GM18867 (cell line): ENCODE measurements at regions not wholly inside any gene's neighbourhood (a gene's known extent, or its start where the extent isn't known, plus 50 kb on each side); places are given as distances from the start of the nearest gene placed in this dataset.
A peak's percentile ranks its signal among the peaks of the same experiment; 100 is the strongest.

Experiments
- ATAC-seq: cut with Tn5 transposase; IDR thresholded peaks from one replicate; pipeline ENCODE4 v1.9.1; 2021; ENCODE audit warnings: mild to moderate bottlenecking, moderate library complexity; ENCODE audit not compliant: unreplicated experiment

- no peak for ATAC-seq
Observed at GRCh38 chr5:158413122-158413680, 554.3 kb upstream of the CLINT1 start.

GRCh38 chr5:158410976-158411375 lies 552.0 kb upstream of the CLINT1 start:
- no peak for ATAC-seq

- ATAC-seq = peak; percentile 70
Observed at GRCh38 chr5:158409507-158409906, 550.6 kb upstream of the CLINT1 start.

GRCh38 chr5:158407824-158408195 lies 548.9 kb upstream of the CLINT1 start:
- ATAC-seq = no peak

GRCh38 chr5:158406884-158407823 lies 548.2 kb upstream of the CLINT1 start:
- peak; percentile 57 for ATAC-seq

- peak; percentile 95 for ATAC-seq
Observed at GRCh38 chr5:158398360-158399201, 539.6 kb upstream of the CLINT1 start.

GRCh38 chr5:158397278-158397677 lies 538.3 kb upstream of the CLINT1 start:
- ATAC-seq = no peak

- ATAC-seq = no peak
Observed at GRCh38 chr5:158394102-158394501, 535.2 kb upstream of the CLINT1 start.

GRCh38 chr5:158393457-158393856 lies 534.5 kb upstream of the CLINT1 start:
- ATAC-seq = no peak

- ATAC-seq = no peak
Observed at GRCh38 chr5:158392753-158393152, 533.8 kb upstream of the CLINT1 start.

GRCh38 chr5:158390577-158390976 lies 531.6 kb upstream of the CLINT1 start:
- no peak for ATAC-seq

- no peak for ATAC-seq
Observed at GRCh38 chr5:158389786-158390185, 530.8 kb upstream of the CLINT1 start.

- no peak for ATAC-seq
Observed at GRCh38 chr5:158388021-158388420, 529.1 kb upstream of the CLINT1 start.

- ATAC-seq = no peak
Observed at GRCh38 chr5:158387499-158387898, 528.6 kb upstream of the CLINT1 start.

- no peak for ATAC-seq
Observed at GRCh38 chr5:158385982-158386381, 527.0 kb upstream of the CLINT1 start.

GRCh38 chr5:158384535-158385481 lies 525.9 kb upstream of the CLINT1 start:
- no peak for ATAC-seq

- no peak for ATAC-seq
Observed at GRCh38 chr5:158383486-158383885, 524.5 kb upstream of the CLINT1 start.

GRCh38 chr5:158382473-158382872 lies 523.5 kb upstream of the CLINT1 start:
- peak; percentile 90 for ATAC-seq

GRCh38 chr5:158381614-158382160 lies 522.7 kb upstream of the CLINT1 start:
- ATAC-seq = no peak

GRCh38 chr5:158380661-158381060 lies 521.7 kb upstream of the CLINT1 start:
- no peak for ATAC-seq
